Keratinocyte (primary cell): ENCODE measurements at regions not wholly inside any gene's neighbourhood (a gene's known extent, or its start where the extent isn't known, plus 50 kb on each side); places are given as distances from the start of the nearest gene placed in this dataset.

Experiments used
- CTCF ChIP-seq, 3 experiments: IDR thresholded peaks in 1 of 3; conservative IDR thresholded peaks in 1 of 3; optimal IDR thresholded peaks in 1 of 3; 2 replicates in 2 of 3; 3 replicates in 1 of 3; pipeline versions ENCODE3 to v1.5.1; 2011; ENCODE audit warnings: low read length in 3 of 3, mild to moderate bottlenecking in 3 of 3, moderate library complexity in 2 of 3, control low read depth in 1 of 3, inconsistent platforms in 1 of 3; ENCODE audit not compliant: insufficient read depth in 2 of 3; ENCODE audit errors: extremely low read depth in 1 of 3
- EZH2 ChIP-seq: IDR thresholded peaks from one replicate; pipeline ENCODE4 v1.6.1; 2012; ENCODE audit warnings: inconsistent platforms, mild to moderate bottlenecking, low read length, moderate library complexity

- no peak for TF ChIP-seq CTCF (optimal IDR thresholded peaks at IDR 0.05 in 1 of 3, IDR thresholded peaks at IDR 0.05 in 1 of 3, conservative IDR thresholded peaks at IDR 0.05 in 1 of 3; ENCODE audit: extremely low read depth in 1 of 3, insufficient read depth in 2 of 3, low read length in 3 of 3)
- no peak for TF ChIP-seq EZH2
Observed at GRCh38 chr4:136463941-136464340, 1068.4 kb downstream of the PCDH18 start.
